Transverse colon (tissue), 4 donors: ENCODE measurements at regions not wholly inside any gene's neighbourhood (a gene's known extent, or its start where the extent isn't known, plus 50 kb on each side); places are given as distances from the start of the nearest gene placed in this dataset.

Experiments used
- EP300 ChIP-seq: sonication (generic); formaldehyde crosslinking; IDR thresholded peaks from one replicate; pipeline ENCODE4 v1.6.1; 2017; ENCODE audit warnings: antibody characterized with exemption, low read depth
- POLR2AphosphoS5 ChIP-seq, 3 donors: sonication (generic); formaldehyde crosslinking; IDR thresholded peaks; one replicate each; pipeline ENCODE4 v1.6.1; 2016; ENCODE audit warnings: antibody characterized with exemption in 3 of 3
- TF ChIP-seq, protein P1 (sequence below), 5 experiments: fragments of 200-600 bp in 3 of 5; fragments of 450-650 bp in 2 of 5; sonication (generic) in 3 of 5; IDR thresholded peaks; 1 replicate in 2 of 5; 2 replicates in 3 of 5; pipeline ENCODE4 v1.5.1; 2016 to 2017; ENCODE audit warnings: antibody characterized with exemption in 5 of 5, inconsistent platforms in 3 of 5, mild to moderate bottlenecking in 2 of 5, moderate library complexity in 1 of 5

- TF ChIP-seq, protein P1, sequence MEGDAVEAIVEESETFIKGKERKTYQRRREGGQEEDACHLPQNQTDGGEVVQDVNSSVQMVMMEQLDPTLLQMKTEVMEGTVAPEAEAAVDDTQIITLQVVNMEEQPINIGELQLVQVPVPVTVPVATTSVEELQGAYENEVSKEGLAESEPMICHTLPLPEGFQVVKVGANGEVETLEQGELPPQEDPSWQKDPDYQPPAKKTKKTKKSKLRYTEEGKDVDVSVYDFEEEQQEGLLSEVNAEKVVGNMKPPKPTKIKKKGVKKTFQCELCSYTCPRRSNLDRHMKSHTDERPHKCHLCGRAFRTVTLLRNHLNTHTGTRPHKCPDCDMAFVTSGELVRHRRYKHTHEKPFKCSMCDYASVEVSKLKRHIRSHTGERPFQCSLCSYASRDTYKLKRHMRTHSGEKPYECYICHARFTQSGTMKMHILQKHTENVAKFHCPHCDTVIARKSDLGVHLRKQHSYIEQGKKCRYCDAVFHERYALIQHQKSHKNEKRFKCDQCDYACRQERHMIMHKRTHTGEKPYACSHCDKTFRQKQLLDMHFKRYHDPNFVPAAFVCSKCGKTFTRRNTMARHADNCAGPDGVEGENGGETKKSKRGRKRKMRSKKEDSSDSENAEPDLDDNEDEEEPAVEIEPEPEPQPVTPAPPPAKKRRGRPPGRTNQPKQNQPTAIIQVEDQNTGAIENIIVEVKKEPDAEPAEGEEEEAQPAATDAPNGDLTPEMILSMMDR (IDR thresholded peaks at IDR 0.05) = no peak
- no peak for TF ChIP-seq POLR2AphosphoS5 (IDR thresholded peaks at IDR 0.05)
- no peak for TF ChIP-seq EP300
Measured at GRCh38 chr20:58102744-58103516, 125.5 kb downstream of the ANKRD60 start.
